ENCODE measurements at regions not wholly inside any gene's neighbourhood (a gene's known extent, or its start where the extent isn't known, plus 50 kb on each side); places are given as distances from the start of the nearest gene placed in this dataset.

DNA sequence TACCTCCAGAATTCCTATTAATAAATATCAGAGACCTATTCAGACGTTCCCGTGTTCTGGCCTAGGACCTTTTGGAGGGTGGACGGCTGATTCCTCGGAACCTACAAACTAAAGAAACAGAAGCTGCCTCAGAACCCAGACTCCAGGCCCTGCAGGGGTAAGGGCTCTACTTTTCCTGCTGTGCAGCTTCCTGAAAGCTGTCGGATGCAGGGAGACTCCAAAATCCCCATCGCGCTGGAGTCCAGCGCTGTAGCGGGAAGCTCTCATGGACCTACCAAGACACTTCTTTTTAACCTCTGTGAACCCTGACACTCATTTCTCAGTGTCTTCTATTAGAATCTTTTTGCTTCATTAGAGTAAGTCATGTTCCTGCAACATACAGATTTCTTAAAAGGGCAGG is 244.5 kb upstream of the PITRM1 start:
- Histone ChIP-seq H2AFZ (ENCODE audit: low read depth) (no peak overlapping the region), H4K20me1 (ENCODE audit: insufficient read depth) (no peaks in the 10 kb centered on the region), H3K27me3 (ENCODE audit: insufficient read depth) (no peaks in the 10 kb centered on the region), H3K27ac (ENCODE audit: low read depth in 2 of 2, low read length in 1 of 2) (no peak overlapping the region), H3K79me2 (ENCODE audit: insufficient read depth) (no peaks in the 10 kb centered on the region), H3K9me2 (no peaks in the 10 kb centered on the region), H3K36me3 (replicated peaks in 1 of 2; ENCODE audit: control insufficient read depth in 1 of 2, insufficient read depth in 2 of 2, low read length in 1 of 2) (no peaks in the 10 kb centered on the region), H3K4me2 (no peak overlapping the region), H3F3A (replicated peaks; ENCODE audit: insufficient read depth) (peaks cover 4% of the 10 kb centered on the region), H3K4me1 (ENCODE audit: control insufficient read depth in 1 of 2, insufficient read depth in 2 of 2, low read depth in 1 of 2, low read length in 1 of 2) (no peaks in the 10 kb centered on the region; a peak in 1 of 4 replicates), H3K9ac (no peak overlapping the region), H3K4me3 (ENCODE audit: low read depth in 2 of 2, low read length in 1 of 2) (no peak overlapping the region), H3K9me3 (no peaks in the 10 kb centered on the region)
- no peak for DNase-seq
- TF ChIP-seq FOXM1 (IDR thresholded peaks at IDR 0.05; ENCODE audit: low read depth) (no peak), CHD2 (IDR thresholded peaks at IDR 0.05; ENCODE audit: low read length, partially characterized antibody) (no peak), NFIC (IDR thresholded peaks at IDR 0.05; ENCODE audit: borderline replicate concordance) (no peak)
- ChIA-PET POLR2A (no interaction called here), CTCF (interaction anchor here (0.8 kb wide), 1 partner anchor 18 kb away, joined by 3 read pairs; no protein-coding TSS in a partner anchor)
- WGBS (ENCODE audit: low lambda C conversion rate), result 98% methylated on average over 9 of the region's 9 CpGs

DNA sequence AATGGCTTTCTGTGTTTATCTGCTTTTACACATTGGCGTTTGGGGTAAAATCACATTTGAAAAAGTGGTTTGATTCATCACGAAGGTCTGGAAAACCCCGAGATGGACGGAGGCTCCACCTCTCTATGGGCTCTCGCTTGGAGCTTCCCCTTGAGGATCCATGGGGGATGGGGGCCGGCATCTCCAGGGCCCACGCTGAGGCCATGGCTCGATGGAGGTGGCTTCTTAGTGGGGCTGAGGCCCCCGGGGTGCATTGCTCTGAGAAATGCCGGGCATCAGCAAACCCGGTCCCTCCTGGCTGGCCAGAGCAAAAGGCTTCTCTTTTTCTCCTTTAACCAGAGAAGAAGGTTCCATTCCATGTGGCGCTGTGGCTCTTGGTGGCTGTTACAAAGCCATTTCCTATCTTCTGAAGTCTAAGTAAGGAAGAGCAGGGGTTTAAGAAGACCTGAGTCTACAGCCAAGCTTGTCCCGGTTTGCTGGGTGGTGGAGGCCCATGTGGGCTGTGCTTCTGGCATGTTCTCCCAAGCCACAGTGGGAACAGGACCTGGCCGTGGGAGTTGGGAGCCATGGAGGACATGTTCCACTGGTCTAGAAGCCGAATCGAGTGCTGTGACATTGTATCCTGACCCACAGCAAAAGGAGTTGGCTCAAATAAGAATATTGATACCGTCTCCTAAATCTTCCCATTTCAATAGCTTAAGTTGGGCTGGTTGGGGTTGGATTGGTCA is 243.5 kb upstream of the PITRM1 start:
- H3K4me3 ChIP-seq (ENCODE audit: low read depth in 2 of 2, low read length in 1 of 2), result no peak overlapping the region
- POLR2A ChIA-PET, result no interaction called here
- no peak overlapping the region for H2AFZ ChIP-seq (ENCODE audit: low read depth)
- H3F3A ChIP-seq (replicated peaks; ENCODE audit: insufficient read depth), result peaks cover 4% of the 10 kb centered on the region
- CTCF ChIA-PET, result interaction anchor here (0.5 kb wide), 1 partner anchor 425 kb away, joined by 3 read pairs; no protein-coding TSS in a partner anchor
- 76% methylated on average over 16 of the region's 17 CpGs for WGBS (ENCODE audit: low lambda C conversion rate)
- TF ChIP-seq, protein P1, sequence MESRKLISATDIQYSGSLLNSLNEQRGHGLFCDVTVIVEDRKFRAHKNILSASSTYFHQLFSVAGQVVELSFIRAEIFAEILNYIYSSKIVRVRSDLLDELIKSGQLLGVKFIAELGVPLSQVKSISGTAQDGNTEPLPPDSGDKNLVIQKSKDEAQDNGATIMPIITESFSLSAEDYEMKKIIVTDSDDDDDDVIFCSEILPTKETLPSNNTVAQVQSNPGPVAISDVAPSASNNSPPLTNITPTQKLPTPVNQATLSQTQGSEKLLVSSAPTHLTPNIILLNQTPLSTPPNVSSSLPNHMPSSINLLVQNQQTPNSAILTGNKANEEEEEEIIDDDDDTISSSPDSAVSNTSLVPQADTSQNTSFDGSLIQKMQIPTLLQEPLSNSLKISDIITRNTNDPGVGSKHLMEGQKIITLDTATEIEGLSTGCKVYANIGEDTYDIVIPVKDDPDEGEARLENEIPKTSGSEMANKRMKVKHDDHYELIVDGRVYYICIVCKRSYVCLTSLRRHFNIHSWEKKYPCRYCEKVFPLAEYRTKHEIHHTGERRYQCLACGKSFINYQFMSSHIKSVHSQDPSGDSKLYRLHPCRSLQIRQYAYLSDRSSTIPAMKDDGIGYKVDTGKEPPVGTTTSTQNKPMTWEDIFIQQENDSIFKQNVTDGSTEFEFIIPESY (IDR thresholded peaks at IDR 0.05; ENCODE audit: borderline replicate concordance, low read depth), result no peak
- TF ChIP-seq NFIC (IDR thresholded peaks at IDR 0.05; ENCODE audit: borderline replicate concordance), result no peak
- H3K27ac ChIP-seq (ENCODE audit: low read depth in 2 of 2, low read length in 1 of 2), result no peak overlapping the region
- no peaks in the 10 kb centered on the region; a peak in 1 of 4 replicates for H3K4me1 ChIP-seq (ENCODE audit: control insufficient read depth in 1 of 2, insufficient read depth in 2 of 2, low read depth in 1 of 2, low read length in 1 of 2)
- no peak overlapping the region for H3K9ac ChIP-seq
- no peaks in the 10 kb centered on the region for H3K79me2 ChIP-seq (ENCODE audit: insufficient read depth)
- H3K27me3 ChIP-seq (ENCODE audit: insufficient read depth), result no peaks in the 10 kb centered on the region
- no peaks in the 10 kb centered on the region for H3K9me2 ChIP-seq
- no peak overlapping the region for H3K4me2 ChIP-seq
- H3K9me3 ChIP-seq, result no peaks in the 10 kb centered on the region
- no peak for DNase-seq
- H3K36me3 ChIP-seq (replicated peaks in 1 of 2; ENCODE audit: control insufficient read depth in 1 of 2, insufficient read depth in 2 of 2, low read length in 1 of 2), result no peaks in the 10 kb centered on the region
- H4K20me1 ChIP-seq (ENCODE audit: insufficient read depth), result no peaks in the 10 kb centered on the region

DNA sequence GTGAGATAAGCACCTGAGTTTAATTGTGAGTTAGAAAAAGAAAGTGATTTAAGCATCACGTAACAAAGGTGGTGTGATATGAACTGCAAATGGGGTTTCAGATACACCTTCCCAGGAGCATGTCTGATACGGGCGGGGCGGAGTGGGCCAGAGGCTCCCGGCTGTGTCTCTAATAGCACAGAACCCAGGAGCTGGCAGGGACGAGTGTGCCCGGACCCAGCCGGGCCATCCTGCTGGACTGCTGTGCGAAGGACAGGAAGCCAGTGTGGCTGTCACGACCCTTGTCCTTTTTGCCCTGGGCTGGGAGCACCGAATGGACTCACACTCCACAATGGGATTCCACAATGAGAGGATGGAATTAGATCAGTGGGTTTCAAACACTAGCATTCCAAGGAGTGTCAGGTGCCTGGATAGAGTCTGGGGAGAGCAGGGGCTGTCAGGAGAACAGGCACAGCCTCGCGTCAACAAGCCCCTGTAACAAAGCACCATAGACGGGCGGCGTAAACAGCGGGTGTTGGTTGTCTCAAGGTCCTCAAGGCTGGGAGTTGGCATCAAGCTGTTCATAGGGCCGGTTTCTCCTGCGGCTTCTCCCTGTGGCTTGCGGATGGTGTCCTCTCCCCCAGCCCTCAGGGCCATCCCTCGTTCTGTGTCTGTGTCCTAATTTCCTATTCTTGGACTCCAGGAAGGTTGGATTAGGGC is 242.6 kb upstream of the PITRM1 start:
- Histone ChIP-seq H3K79me2 (ENCODE audit: insufficient read depth) (no peaks in the 10 kb centered on the region), H3K9ac (no peak overlapping the region), H3K27ac (ENCODE audit: low read depth in 2 of 2, low read length in 1 of 2) (no peak overlapping the region), H3K9me3 (no peaks in the 10 kb centered on the region), H4K20me1 (ENCODE audit: insufficient read depth) (no peaks in the 10 kb centered on the region), H3K36me3 (replicated peaks in 1 of 2; ENCODE audit: control insufficient read depth in 1 of 2, insufficient read depth in 2 of 2, low read length in 1 of 2) (no peaks in the 10 kb centered on the region), H3K4me1 (ENCODE audit: control insufficient read depth in 1 of 2, insufficient read depth in 2 of 2, low read depth in 1 of 2, low read length in 1 of 2) (no peaks in the 10 kb centered on the region; a peak in 1 of 4 replicates), H3K4me3 (ENCODE audit: low read depth in 2 of 2, low read length in 1 of 2) (no peak overlapping the region), H3K4me2 (no peak overlapping the region), H3F3A (replicated peaks; ENCODE audit: insufficient read depth) (peaks cover 4% of the 10 kb centered on the region), H3K27me3 (ENCODE audit: insufficient read depth) (no peaks in the 10 kb centered on the region), H3K9me2 (no peaks in the 10 kb centered on the region), H2AFZ (ENCODE audit: low read depth) (no peak overlapping the region)
- CTCF ChIA-PET, result no interaction called here
- 89% methylated on average over 20 of the region's 21 CpGs for WGBS (ENCODE audit: low lambda C conversion rate)
- DNase-seq, result no peak
- POLR2A ChIA-PET, result no interaction called here
- TF ChIP-seq CHD2 (IDR thresholded peaks at IDR 0.05; ENCODE audit: low read length, partially characterized antibody), result no peak
- TF ChIP-seq FOXJ3 (CRISPR knock-in tag; IDR thresholded peaks at IDR 0.05), result no peak
- no peak for TF ChIP-seq ELF1 (IDR thresholded peaks at IDR 0.05)
- no peak for TF ChIP-seq YY1 (IDR thresholded peaks at IDR 0.05; ENCODE audit: low read depth)
- TF ChIP-seq FOXM1 (IDR thresholded peaks at IDR 0.05; ENCODE audit: low read depth), result no peak
- no peak for TF ChIP-seq TAF1 (IDR thresholded peaks at IDR 0.05; ENCODE audit: borderline replicate concordance, low read depth, low read length)
- no peak for TF ChIP-seq GATA2 (CRISPR knock-in tag; IDR thresholded peaks at IDR 0.05)
- TF ChIP-seq, protein P2, sequence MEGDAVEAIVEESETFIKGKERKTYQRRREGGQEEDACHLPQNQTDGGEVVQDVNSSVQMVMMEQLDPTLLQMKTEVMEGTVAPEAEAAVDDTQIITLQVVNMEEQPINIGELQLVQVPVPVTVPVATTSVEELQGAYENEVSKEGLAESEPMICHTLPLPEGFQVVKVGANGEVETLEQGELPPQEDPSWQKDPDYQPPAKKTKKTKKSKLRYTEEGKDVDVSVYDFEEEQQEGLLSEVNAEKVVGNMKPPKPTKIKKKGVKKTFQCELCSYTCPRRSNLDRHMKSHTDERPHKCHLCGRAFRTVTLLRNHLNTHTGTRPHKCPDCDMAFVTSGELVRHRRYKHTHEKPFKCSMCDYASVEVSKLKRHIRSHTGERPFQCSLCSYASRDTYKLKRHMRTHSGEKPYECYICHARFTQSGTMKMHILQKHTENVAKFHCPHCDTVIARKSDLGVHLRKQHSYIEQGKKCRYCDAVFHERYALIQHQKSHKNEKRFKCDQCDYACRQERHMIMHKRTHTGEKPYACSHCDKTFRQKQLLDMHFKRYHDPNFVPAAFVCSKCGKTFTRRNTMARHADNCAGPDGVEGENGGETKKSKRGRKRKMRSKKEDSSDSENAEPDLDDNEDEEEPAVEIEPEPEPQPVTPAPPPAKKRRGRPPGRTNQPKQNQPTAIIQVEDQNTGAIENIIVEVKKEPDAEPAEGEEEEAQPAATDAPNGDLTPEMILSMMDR (IDR thresholded peaks at IDR 0.05), result no peak
- TF ChIP-seq, protein P3, sequence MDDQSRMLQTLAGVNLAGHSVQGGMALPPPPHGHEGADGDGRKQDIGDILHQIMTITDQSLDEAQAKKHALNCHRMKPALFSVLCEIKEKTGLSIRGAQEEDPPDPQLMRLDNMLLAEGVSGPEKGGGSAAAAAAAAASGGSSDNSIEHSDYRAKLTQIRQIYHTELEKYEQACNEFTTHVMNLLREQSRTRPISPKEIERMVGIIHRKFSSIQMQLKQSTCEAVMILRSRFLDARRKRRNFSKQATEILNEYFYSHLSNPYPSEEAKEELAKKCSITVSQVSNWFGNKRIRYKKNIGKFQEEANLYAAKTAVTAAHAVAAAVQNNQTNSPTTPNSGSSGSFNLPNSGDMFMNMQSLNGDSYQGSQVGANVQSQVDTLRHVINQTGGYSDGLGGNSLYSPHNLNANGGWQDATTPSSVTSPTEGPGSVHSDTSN (IDR thresholded peaks at IDR 0.05), result no peak
- no peak for TF ChIP-seq POLR2AphosphoS5 (IDR thresholded peaks at IDR 0.05; ENCODE audit: low read depth, low read length)
- no peak for TF ChIP-seq RCOR1 (IDR thresholded peaks at IDR 0.05; ENCODE audit: low read length)
- TF ChIP-seq SMC3 (IDR thresholded peaks at IDR 0.05; ENCODE audit: low read depth, low read length), result no peak
- TF ChIP-seq JUND (IDR thresholded peaks at IDR 0.05), result no peak
- no peak for TF ChIP-seq RFX5 (IDR thresholded peaks at IDR 0.05; ENCODE audit: low read length)
- no peak for TF ChIP-seq RXRA (IDR thresholded peaks at IDR 0.05; ENCODE audit: borderline replicate concordance, low read depth)

All from SK-N-SH (cell line).